GM12865 (cell line): ENCODE measurements at regions not wholly inside any gene's neighbourhood (a gene's known extent, or its start where the extent isn't known, plus 50 kb on each side); places are given as distances from the start of the nearest gene placed in this dataset.
"Not testable (repeated sequence)": the region's sequence is repeated elsewhere in the genome, so short reads cannot be mapped to it uniquely, and the experiment has no call there.

Experiments
- DNase-seq: peaks from one replicate; pipeline ENCODE4 v3.0.0; 2010; ENCODE audit warnings: low read depth
- H3K4me3 ChIP-seq: 2 replicates; pipeline ENCODE4 v1.5.1; 2011; ENCODE audit warnings: mild to moderate bottlenecking, low read depth, low read length, control low read depth
- TF ChIP-seq, protein P1 (sequence below): IDR thresholded peaks from 2 replicates; pipeline ENCODE4 v1.5.1; 2011; ENCODE audit warnings: low read length, control low read depth, low read depth, inconsistent platforms; ENCODE audit not compliant: insufficient read depth; ENCODE audit errors: missing control alignments

DNA sequence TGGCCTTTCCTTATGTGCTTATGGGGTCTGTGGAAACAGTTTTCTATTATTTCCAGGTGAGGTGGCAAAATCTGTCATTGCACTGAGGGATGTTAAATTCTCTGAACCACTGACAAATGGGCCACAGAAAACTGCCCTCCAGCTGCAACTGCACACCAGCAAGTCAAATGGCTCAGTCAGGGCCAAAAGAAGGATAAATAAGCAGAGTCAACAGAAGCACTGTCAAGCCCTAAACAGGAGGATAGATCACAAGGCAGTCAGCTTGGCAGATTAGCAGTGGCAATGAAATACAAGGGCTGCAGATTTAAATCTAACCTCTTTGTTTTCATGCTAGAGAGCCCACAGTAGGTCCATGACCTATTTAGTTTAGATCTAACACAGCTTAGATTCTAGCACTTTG lies 435.6 kb downstream of the ETS1 start:
- no peak for DNase-seq
- H3K4me3 ChIP-seq: no peak overlapping the region
- TF ChIP-seq, protein P1, sequence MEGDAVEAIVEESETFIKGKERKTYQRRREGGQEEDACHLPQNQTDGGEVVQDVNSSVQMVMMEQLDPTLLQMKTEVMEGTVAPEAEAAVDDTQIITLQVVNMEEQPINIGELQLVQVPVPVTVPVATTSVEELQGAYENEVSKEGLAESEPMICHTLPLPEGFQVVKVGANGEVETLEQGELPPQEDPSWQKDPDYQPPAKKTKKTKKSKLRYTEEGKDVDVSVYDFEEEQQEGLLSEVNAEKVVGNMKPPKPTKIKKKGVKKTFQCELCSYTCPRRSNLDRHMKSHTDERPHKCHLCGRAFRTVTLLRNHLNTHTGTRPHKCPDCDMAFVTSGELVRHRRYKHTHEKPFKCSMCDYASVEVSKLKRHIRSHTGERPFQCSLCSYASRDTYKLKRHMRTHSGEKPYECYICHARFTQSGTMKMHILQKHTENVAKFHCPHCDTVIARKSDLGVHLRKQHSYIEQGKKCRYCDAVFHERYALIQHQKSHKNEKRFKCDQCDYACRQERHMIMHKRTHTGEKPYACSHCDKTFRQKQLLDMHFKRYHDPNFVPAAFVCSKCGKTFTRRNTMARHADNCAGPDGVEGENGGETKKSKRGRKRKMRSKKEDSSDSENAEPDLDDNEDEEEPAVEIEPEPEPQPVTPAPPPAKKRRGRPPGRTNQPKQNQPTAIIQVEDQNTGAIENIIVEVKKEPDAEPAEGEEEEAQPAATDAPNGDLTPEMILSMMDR: no peak

DNA sequence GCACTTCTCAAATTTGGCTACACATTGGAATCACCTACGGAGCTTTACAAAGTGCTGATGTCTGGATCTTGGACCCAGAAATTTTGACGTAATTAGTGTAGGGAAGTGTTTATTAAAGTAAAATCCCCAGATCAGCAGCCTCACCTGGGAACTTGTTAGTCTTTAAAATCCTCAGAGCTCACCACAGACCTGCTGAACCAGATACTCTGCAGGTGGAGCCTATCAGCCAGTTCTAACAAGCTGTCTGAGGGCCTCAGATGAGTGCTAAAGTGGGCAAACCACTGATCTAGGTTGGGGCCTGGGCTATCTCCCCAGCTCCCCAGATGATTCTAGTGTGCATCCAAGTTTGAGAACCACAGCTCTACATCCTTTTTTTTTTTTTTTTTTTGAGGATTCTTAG lies 436.0 kb downstream of the ETS1 start:
- TF ChIP-seq, protein P1: no peak
- no peak overlapping the region for H3K4me3 ChIP-seq
- no peak for DNase-seq

DNA sequence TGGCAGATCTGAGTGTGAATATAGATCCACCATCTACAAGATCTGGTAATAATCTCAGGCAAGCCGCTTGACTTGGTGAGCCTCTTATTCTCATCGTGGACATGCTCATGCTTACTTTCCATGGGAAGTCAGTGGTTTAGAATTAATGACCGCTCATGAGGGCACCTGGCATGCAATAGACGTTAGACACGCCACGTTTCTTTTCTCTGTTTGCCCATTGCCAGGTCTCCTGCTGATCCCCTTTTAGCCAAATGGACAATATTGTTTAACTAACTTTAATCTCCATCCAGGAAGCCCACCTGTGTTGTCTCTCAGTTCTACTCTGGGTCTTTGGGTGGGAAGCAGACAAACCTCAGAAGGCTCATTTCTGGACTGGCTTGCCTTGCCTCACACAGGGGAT lies 439.1 kb downstream of the ETS1 start:
- no peak overlapping the region for H3K4me3 ChIP-seq
- no peak for DNase-seq
- TF ChIP-seq, protein P1: no peak

DNA sequence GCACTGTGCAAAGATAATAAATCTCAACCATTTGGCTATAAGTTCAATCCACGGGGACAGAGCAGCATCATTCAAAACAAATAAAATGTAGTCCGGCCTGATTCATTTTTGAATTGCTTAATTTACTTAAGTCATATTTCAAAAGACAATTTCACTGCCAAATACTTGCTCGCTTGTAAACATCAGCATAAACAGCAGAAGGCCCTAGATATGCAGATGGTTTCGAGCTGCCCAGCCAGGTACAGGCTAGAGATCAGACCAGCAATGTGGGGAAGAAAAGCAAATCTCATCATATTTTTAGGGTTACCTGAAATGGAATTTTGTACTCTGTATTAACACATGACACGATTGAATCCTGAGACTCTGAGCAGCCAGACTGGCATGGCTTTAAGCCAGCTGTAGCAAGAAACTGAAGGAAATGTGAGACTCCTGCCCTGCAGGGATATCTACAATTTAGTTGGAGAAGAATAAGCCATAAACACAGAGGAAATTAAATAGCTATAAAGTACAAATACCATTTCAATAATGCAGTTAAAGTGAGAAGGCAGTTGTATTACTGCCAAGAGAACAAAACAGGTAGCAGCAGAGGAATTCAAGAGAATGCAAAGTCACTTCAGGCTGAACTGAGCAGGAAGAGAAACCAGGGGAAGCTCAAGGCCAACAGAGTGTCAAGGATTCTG lies 440.3 kb downstream of the ETS1 start:
- DNase-seq: no peak
- TF ChIP-seq, protein P1: no peak
- H3K4me3 ChIP-seq: no peak overlapping the region

DNA sequence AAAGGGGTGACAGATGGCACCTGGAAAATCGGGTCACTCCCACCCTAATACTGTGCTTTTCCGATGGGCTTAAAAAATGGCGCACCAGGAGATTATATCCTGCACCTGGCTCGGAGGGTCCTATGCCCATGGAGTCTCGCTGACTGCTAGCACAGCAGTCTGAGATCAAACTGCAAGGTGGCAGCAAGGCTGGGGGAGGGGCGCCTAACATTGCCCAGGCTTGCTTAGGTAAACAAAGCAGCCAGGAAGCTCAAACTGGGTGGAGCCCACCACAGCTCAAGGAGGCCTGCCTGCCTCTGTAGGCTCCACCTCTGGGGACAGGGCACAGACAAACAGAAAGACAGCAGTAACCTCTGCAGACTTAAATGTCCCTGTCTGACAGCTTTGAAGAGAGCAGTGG lies 447.1 kb downstream of the ETS1 start:
- H3K4me3 ChIP-seq, DNase-seq: not testable (repeated sequence)

DNA sequence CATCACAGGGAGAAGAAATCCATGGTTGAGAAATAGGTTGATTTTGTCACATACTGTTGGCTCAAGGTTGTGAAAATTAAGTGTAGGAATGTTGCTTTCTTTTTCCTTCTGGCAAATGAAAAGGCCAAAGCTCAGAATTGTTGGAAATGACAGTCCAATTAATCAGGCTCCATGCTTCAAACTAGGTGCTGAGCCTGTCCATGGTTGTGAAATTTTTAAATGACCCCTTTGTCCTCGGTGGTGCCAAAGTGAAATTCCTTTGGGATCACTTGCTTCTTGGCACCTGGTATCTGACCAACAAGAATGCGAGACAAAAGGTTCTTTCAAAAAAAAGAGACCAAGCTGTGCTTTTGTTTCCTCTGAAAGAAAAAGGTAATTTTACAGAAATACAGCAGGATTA lies 451.9 kb downstream of the ETS1 start:
- no peak overlapping the region for H3K4me3 ChIP-seq
- TF ChIP-seq, protein P1: no peak
- no peak for DNase-seq

DNA sequence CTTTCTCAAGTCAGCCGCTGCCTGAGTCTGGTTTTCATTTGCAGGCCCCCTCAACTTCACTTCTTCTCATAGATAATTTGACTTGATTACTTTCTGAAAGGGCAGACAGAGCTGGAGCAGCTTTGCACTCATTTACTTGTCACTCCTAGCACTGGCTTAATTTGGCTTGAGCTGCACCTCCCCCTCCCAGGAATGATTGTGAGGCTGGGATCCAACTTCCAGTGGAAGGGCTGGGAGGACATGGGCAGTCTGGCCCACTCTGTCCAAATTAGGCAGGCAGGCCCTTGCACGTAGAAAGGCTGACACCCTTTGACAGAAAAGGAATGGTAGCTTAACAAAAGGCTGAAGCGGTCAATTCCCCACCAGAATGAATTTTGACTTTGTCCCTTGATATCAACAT lies 453.9 kb downstream of the ETS1 start:
- no peak overlapping the region for H3K4me3 ChIP-seq
- TF ChIP-seq, protein P1: no peak
- DNase-seq: no peak
